K562 (cell line): ENCODE measurements at regions not wholly inside any gene's neighbourhood (a gene's known extent, or its start where the extent isn't known, plus 50 kb on each side); places are given as distances from the start of the nearest gene placed in this dataset.

Source experiments
- BRCA1 ChIP-seq, 2 experiments: fragments of 450-650 bp in 1 of 2; sonication (generic) in 1 of 2; formaldehyde crosslinking in 1 of 2; IDR thresholded peaks; 2 replicates each; pipeline versions ENCODE4 v1.5.0 to v1.6.1; 2017 to 2020; ENCODE audit warnings: mild to moderate bottlenecking in 1 of 2, missing genetic modification reagents in 1 of 2
- CEBPB ChIP-seq: fragments of 450-650 bp; IDR thresholded peaks from 2 replicates; pipeline ENCODE4 v1.6.1; 2016; ENCODE audit warnings: missing genetic modification characterization, missing compliant biosample characterization
- NCOA4 ChIP-seq: fragments of 450-650 bp; IDR thresholded peaks from 2 replicates; pipeline ENCODE4 v1.6.1; 2018; ENCODE audit warnings: mild to moderate bottlenecking; ENCODE audit not compliant: partially characterized antibody
- ZNF146 ChIP-seq: IDR thresholded peaks from one replicate; pipeline ENCODE4 v1.6.1; 2018; ENCODE audit warnings: missing compliant biosample characterization; ENCODE audit not compliant: unreplicated experiment
- TF ChIP-seq, protein P1 (sequence below): sonication (generic); formaldehyde crosslinking; IDR thresholded peaks from 2 replicates; pipeline ENCODE4 v1.8.1; 2022; ENCODE audit warnings: missing genetic modification reagents
- TF ChIP-seq, protein P2 (sequence below), 3 experiments: fragments of 200-800 bp in 1 of 3; sonication (Bioruptor generic) in 1 of 3; sonication (generic) in 1 of 3; formaldehyde crosslinking in 1 of 3; IDR thresholded peaks; 2 replicates each; pipeline versions ENCODE4 v1.6.1 to v1.8.0; 2016 to 2022; ENCODE audit warnings: mild to moderate bottlenecking in 2 of 3, missing compliant biosample characterization in 2 of 3, missing genetic modification characterization in 2 of 3, missing genetic modification reagents in 1 of 3
- TF ChIP-seq, protein P3 (sequence below), 3 experiments: IDR thresholded peaks in 2 of 3; conservative IDR thresholded peaks in 1 of 3; 2 replicates each; pipeline ENCODE4 v1.5.1; 2011 to 2012; ENCODE audit warnings: low read length in 3 of 3, mild to moderate bottlenecking in 3 of 3, control low read depth in 2 of 3, improper control_type of control experiment in 1 of 3, inconsistent platforms in 1 of 3, low read depth in 1 of 3, mixed read lengths in 1 of 3, moderate library complexity in 1 of 3; ENCODE audit not compliant: insufficient read depth in 2 of 3

DNA sequence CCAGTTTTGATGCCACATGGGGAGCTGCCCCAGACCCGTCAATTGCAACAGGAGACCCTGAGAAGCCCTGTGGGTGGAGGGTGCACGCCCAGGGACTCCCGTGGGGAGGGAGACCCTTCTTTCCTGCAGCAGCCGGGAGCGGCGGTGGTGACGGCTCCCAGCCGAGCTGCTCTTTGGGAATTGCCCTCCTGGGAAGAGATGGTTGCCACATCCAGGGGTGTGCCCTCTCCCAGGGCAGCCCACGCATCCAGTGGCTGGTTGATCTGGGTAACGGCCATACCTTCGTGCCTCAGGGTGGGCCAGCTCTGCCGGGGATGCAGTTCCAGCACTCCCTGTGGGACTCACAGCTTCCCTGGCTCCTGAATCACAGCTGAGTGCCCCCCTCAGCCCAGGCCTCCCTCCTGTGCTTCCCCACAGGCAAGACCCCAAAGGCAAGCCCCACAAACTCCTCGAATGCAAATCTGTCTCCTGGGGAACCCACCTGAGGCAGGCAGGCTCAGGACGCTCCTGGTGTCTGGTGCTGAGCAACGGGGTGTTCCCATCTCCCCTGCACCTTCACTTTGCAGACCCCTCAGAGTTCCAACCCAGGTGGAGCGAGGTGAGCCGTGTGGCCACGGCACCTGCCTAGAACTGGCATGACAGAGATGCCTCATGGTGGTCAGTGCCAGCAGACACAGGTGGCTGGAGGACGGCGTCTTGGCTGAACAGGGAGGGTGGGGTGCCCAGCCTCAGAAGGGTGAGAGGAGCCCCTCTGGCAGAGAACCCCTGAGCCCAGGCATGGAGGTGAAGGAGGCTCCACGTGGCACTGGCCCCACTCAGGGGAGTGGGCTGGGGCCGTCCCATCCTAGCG is 1027.4 kb downstream of the BRD1 start:
- TF ChIP-seq, protein P1, sequence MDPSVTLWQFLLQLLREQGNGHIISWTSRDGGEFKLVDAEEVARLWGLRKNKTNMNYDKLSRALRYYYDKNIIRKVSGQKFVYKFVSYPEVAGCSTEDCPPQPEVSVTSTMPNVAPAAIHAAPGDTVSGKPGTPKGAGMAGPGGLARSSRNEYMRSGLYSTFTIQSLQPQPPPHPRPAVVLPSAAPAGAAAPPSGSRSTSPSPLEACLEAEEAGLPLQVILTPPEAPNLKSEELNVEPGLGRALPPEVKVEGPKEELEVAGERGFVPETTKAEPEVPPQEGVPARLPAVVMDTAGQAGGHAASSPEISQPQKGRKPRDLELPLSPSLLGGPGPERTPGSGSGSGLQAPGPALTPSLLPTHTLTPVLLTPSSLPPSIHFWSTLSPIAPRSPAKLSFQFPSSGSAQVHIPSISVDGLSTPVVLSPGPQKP (CRISPR knock-in tag), result no peak
- no peak for TF ChIP-seq CEBPB (tag)
- TF ChIP-seq, protein P2, sequence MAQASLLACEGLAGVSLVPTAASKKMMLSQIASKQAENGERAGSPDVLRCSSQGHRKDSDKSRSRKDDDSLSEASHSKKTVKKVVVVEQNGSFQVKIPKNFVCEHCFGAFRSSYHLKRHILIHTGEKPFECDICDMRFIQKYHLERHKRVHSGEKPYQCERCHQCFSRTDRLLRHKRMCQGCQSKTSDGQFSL (CRISPR knock-in tag; IDR thresholded peaks at IDR 0.05), result no peak
- TF ChIP-seq, protein P2 (tag; IDR thresholded peaks at IDR 0.05), result no peak
- TF ChIP-seq ZNF146 (CRISPR knock-in tag), result no peak
- no peak for TF ChIP-seq BRCA1 (IDR thresholded peaks at IDR 0.05)
- no peak for TF ChIP-seq BRCA1 (CRISPR knock-in tag; IDR thresholded peaks at IDR 0.05)
- TF ChIP-seq, protein P3, sequence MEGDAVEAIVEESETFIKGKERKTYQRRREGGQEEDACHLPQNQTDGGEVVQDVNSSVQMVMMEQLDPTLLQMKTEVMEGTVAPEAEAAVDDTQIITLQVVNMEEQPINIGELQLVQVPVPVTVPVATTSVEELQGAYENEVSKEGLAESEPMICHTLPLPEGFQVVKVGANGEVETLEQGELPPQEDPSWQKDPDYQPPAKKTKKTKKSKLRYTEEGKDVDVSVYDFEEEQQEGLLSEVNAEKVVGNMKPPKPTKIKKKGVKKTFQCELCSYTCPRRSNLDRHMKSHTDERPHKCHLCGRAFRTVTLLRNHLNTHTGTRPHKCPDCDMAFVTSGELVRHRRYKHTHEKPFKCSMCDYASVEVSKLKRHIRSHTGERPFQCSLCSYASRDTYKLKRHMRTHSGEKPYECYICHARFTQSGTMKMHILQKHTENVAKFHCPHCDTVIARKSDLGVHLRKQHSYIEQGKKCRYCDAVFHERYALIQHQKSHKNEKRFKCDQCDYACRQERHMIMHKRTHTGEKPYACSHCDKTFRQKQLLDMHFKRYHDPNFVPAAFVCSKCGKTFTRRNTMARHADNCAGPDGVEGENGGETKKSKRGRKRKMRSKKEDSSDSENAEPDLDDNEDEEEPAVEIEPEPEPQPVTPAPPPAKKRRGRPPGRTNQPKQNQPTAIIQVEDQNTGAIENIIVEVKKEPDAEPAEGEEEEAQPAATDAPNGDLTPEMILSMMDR (IDR thresholded peaks at IDR 0.05 in 2 of 3, conservative IDR thresholded peaks at IDR 0.05 in 1 of 3; ENCODE audit: insufficient read depth in 2 of 3, low read depth in 1 of 3, low read length in 3 of 3), result no peak
- no peak for TF ChIP-seq NCOA4
